NB4 (cell line): ENCODE measurements at regions not wholly inside any gene's neighbourhood (a gene's known extent, or its start where the extent isn't known, plus 50 kb on each side); places are given as distances from the start of the nearest gene placed in this dataset.

ENCODE experiments used
- POLR2A ChIP-seq: IDR thresholded peaks from 2 replicates; pipeline ENCODE4 v1.6.1; 2011; ENCODE audit warnings: mild to moderate bottlenecking; ENCODE audit not compliant: insufficient read length; ENCODE audit errors: extremely low read depth
- TF ChIP-seq, protein P1 (sequence below): IDR thresholded peaks from one replicate; pipeline ENCODE4 v1.5.1; 2012; ENCODE audit warnings: low read depth, low read length

DNA sequence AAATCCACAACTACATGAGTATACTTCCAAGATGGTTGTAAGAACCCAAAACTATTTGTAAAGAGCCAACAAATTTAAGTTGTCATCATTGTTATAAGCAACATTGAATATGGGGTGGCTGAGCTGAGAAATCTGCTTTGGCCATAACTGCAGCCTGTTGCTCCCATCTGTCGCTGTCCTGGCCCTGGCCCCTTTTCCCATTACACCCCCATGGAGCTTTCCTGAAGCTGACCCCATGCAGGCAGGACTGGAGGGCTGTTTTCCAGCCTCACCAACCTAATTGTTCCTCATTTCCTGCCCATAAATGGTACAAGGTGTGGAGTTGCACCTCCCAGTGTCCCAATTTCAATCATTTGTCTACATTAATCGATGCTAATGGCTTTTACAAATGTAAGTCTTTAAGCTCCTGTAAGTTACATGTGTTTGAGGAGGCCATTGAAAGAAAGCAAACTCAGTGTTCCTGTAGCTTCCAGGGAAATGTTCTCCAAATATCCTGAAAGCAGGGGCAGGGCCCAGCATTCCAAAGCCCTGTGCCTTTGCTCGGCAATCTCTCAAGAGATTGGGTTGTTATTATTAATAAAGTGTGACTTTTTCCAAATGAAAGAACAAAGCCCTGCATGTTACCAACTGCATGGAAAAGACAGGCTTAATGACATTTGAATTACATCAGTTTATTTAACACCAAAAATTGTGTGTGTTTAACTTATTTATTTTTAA lies 545.9 kb downstream of the PLPP3 start:
- TF ChIP-seq, protein P1, sequence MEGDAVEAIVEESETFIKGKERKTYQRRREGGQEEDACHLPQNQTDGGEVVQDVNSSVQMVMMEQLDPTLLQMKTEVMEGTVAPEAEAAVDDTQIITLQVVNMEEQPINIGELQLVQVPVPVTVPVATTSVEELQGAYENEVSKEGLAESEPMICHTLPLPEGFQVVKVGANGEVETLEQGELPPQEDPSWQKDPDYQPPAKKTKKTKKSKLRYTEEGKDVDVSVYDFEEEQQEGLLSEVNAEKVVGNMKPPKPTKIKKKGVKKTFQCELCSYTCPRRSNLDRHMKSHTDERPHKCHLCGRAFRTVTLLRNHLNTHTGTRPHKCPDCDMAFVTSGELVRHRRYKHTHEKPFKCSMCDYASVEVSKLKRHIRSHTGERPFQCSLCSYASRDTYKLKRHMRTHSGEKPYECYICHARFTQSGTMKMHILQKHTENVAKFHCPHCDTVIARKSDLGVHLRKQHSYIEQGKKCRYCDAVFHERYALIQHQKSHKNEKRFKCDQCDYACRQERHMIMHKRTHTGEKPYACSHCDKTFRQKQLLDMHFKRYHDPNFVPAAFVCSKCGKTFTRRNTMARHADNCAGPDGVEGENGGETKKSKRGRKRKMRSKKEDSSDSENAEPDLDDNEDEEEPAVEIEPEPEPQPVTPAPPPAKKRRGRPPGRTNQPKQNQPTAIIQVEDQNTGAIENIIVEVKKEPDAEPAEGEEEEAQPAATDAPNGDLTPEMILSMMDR = no peak
- no peak for TF ChIP-seq POLR2A
